ENCODE measurements at regions not wholly inside any gene's neighbourhood (a gene's known extent, or its start where the extent isn't known, plus 50 kb on each side); places are given as distances from the start of the nearest gene placed in this dataset.

DNA sequence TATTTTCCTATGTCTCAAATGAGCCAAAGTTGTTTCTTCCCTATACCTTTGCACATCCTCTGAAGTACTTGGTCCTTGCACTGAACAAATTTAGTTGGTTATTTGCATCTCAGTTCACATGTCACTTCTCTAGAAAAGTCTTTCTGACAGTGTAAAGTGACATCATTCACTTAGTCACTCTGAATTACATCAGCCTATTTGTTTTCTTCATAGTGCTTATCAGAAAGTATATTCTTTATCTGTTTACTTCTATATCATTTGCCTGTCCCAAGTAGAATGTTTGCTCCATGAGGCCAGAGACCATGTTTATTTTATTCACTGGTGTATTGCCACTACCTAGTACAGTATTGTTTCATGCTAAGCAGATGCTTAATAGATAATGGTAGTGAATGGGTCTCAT is 173.7 kb downstream of the HNMT start:
- H4K20me1 ChIP-seq (ENCODE audit: insufficient read depth), result no peaks in the 10 kb centered on the region
- H3K4me2 ChIP-seq, result no peak overlapping the region
- POLR2A ChIA-PET (ENCODE audit: unreplicated experiment), result no interaction called here
- no peaks in the 10 kb centered on the region for H3K4me1 ChIP-seq (replicated peaks; ENCODE audit: insufficient read depth)
- CTCF ChIA-PET, result no interaction called here
- BruUV-seq (replicated peaks), result no TSS peak
- H3F3A ChIP-seq (ENCODE audit: insufficient read depth, low read depth), result no peaks in the 10 kb centered on the region
- DNase-seq, result no peak
- no peaks in the 10 kb centered on the region; the same call in 1 of the 2 replicates for H3K9me3 ChIP-seq (ENCODE audit: insufficient read depth, low read depth)
- H3K27ac ChIP-seq, result no peak overlapping the region
- no peaks in the 10 kb centered on the region for H3K27me3 ChIP-seq (ENCODE audit: insufficient read depth, low read depth)
- H2AFZ ChIP-seq, result no peak overlapping the region
- H3K36me3 ChIP-seq (ENCODE audit: low read depth), result no peaks in the 10 kb centered on the region
- intact Hi-C loops (cut with micrococcal nuclease; ENCODE audit: unreplicated experiment), result no loop called here
- H3K79me2 ChIP-seq (ENCODE audit: low read depth), result no peaks in the 10 kb centered on the region
- TF ChIP-seq CTCF (conservative IDR thresholded peaks at IDR 0.05), result no peak
- TF ChIP-seq EZH2 (IDR thresholded peaks at IDR 0.05; ENCODE audit: low read depth), result no peak
- no peak overlapping the region for H3K4me3 ChIP-seq
- H3K9me2 ChIP-seq (ENCODE audit: insufficient read depth), result no peaks in the 10 kb centered on the region

- Histone ChIP-seq H3K9me3 (ENCODE audit: insufficient read depth, low read depth) (no peaks in the 10 kb centered on the region; the same call in 1 of the 2 replicates), H3F3A (ENCODE audit: insufficient read depth, low read depth) (no peaks in the 10 kb centered on the region), H3K27me3 (ENCODE audit: insufficient read depth, low read depth) (no peaks in the 10 kb centered on the region), H3K4me1 (replicated peaks; ENCODE audit: insufficient read depth) (no peaks in the 10 kb centered on the region), H2AFZ (no peak overlapping the region), H3K9me2 (ENCODE audit: insufficient read depth) (0 out of 2 replicates have a peak, but pooled peaks cover 6% of the 10 kb centered on the region), H3K79me2 (ENCODE audit: low read depth) (no peaks in the 10 kb centered on the region), H3K4me2 (no peak overlapping the region), H3K27ac (no peak overlapping the region), H4K20me1 (ENCODE audit: insufficient read depth) (no peaks in the 10 kb centered on the region), H3K4me3 (no peak overlapping the region), H3K36me3 (ENCODE audit: low read depth) (no peaks in the 10 kb centered on the region)
- POLR2A ChIA-PET (ENCODE audit: unreplicated experiment), result no interaction called here
- no peak for DNase-seq
- BruUV-seq (replicated peaks), result no TSS peak
- CTCF ChIA-PET, result no interaction called here
- intact Hi-C loops (cut with micrococcal nuclease; ENCODE audit: unreplicated experiment), result no loop called here
- TF ChIP-seq EZH2 (IDR thresholded peaks at IDR 0.05; ENCODE audit: low read depth), result no peak
- no peak for TF ChIP-seq CTCF (conservative IDR thresholded peaks at IDR 0.05)
Observed at GRCh38 chr2:138147796-138148195, 183.5 kb downstream of the HNMT start.

GRCh38 chr2:138155304-138155703 is 191.0 kb downstream of the HNMT start:
- BruUV-seq (replicated peaks), result no TSS peak
- H3K4me2 ChIP-seq, result no peak overlapping the region
- H3K9me3 ChIP-seq (ENCODE audit: insufficient read depth, low read depth), result no peaks in the 10 kb centered on the region; the same call in 1 of the 2 replicates
- no peaks in the 10 kb centered on the region for H3K9me2 ChIP-seq (ENCODE audit: insufficient read depth)
- no peaks in the 10 kb centered on the region for H3K36me3 ChIP-seq (ENCODE audit: low read depth)
- no peak for DNase-seq
- H3F3A ChIP-seq (ENCODE audit: insufficient read depth, low read depth), result no peaks in the 10 kb centered on the region
- H2AFZ ChIP-seq, result no peak overlapping the region
- POLR2A ChIA-PET (ENCODE audit: unreplicated experiment), result no interaction called here
- intact Hi-C loops (cut with micrococcal nuclease; ENCODE audit: unreplicated experiment), result no loop called here
- CTCF ChIA-PET, result no interaction called here
- no peaks in the 10 kb centered on the region; the same call in 1 of the 2 replicates for H4K20me1 ChIP-seq (ENCODE audit: insufficient read depth)
- H3K27ac ChIP-seq, result no peak overlapping the region
- no peak for TF ChIP-seq CTCF (conservative IDR thresholded peaks at IDR 0.05)
- no peak for TF ChIP-seq EZH2 (IDR thresholded peaks at IDR 0.05; ENCODE audit: low read depth)
- H3K27me3 ChIP-seq (ENCODE audit: insufficient read depth, low read depth), result no peaks in the 10 kb centered on the region
- no peaks in the 10 kb centered on the region for H3K4me1 ChIP-seq (replicated peaks; ENCODE audit: insufficient read depth)
- no peaks in the 10 kb centered on the region for H3K79me2 ChIP-seq (ENCODE audit: low read depth)
- no peak overlapping the region for H3K4me3 ChIP-seq
